ENCODE measurements at regions not wholly inside any gene's neighbourhood (a gene's known extent, or its start where the extent isn't known, plus 50 kb on each side); places are given as distances from the start of the nearest gene placed in this dataset.

DNA sequence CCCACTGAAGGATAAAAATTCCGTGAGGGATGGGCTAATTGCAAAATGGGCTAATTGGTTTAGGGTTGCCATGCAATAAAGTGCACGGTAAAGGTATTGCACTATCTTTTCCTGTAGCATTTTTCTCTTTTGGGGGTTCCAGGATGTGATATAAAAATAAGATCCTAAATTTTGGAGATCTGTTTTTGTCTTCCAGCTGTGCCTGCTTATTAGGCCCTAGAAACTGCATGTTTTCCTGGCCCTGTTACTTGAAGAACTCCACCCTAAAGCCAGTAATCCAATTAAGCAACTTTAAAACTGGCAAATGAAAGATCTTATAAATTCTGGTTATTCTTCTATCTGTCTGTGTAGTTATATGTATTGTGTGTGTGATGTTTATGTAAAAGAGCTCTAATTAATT is 2489.6 kb downstream of the PCDH9 start:
- H3K27ac ChIP-seq: no peak overlapping the region
- in situ Hi-C loops (cut with MboI; ENCODE audit: low sequenced_read_pairs in 4 of 4): no loop called here
- H3K27me3 ChIP-seq: no peaks in the 10 kb centered on the region
- no peak for TF ChIP-seq POLR2A (IDR thresholded peaks at IDR 0.05)
- TF ChIP-seq, protein P1, sequence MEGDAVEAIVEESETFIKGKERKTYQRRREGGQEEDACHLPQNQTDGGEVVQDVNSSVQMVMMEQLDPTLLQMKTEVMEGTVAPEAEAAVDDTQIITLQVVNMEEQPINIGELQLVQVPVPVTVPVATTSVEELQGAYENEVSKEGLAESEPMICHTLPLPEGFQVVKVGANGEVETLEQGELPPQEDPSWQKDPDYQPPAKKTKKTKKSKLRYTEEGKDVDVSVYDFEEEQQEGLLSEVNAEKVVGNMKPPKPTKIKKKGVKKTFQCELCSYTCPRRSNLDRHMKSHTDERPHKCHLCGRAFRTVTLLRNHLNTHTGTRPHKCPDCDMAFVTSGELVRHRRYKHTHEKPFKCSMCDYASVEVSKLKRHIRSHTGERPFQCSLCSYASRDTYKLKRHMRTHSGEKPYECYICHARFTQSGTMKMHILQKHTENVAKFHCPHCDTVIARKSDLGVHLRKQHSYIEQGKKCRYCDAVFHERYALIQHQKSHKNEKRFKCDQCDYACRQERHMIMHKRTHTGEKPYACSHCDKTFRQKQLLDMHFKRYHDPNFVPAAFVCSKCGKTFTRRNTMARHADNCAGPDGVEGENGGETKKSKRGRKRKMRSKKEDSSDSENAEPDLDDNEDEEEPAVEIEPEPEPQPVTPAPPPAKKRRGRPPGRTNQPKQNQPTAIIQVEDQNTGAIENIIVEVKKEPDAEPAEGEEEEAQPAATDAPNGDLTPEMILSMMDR (IDR thresholded peaks at IDR 0.05 in 4 of 5, conservative IDR thresholded peaks at IDR 0.05 in 1 of 5): no peak
- H3K9me3 ChIP-seq: peaks cover 0 to 3% (median 0%) of the 10 kb centered on the region in 3 donors
- no peak for DNase-seq
- intact Hi-C loops (cut with DNase I; ENCODE audit: low total_unique reads): no loop called here
- no peak overlapping the region for H3K4me3 ChIP-seq
- H3K36me3 ChIP-seq: no peaks in the 10 kb centered on the region
- ATAC-seq: no peak
- H3K4me1 ChIP-seq: no peaks in the 10 kb centered on the region

DNA sequence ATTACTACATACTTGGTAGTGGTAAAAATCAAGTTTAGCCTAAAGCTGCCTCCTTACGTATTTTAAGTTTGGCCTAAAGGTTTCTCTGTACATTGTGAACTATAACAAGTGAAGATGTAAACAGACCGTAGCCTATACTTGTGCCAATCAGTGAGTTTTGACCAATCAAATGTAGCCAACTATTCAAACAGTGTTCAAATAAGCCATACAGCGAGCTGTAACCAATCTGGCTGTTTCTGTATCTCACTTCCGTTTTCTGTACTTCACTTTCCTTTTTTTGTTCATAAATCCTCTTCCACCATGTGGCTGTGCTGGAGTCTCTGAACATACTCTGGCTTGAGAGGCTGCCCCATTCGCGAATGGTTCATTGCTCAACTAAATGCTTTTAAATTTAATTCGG is 2504.6 kb downstream of the PCDH9 start:
- no peak overlapping the region for H3K4me3 ChIP-seq
- no peaks in the 10 kb centered on the region for H3K9me3 ChIP-seq
- in situ Hi-C loops (cut with MboI; ENCODE audit: low sequenced_read_pairs in 4 of 4) (no loop called here), intact Hi-C loops (cut with DNase I; ENCODE audit: low total_unique reads) (no loop called here)
- no peaks in the 10 kb centered on the region for H3K4me1 ChIP-seq
- H3K27me3 ChIP-seq: no peaks in the 10 kb centered on the region
- TF ChIP-seq, protein P1 (IDR thresholded peaks at IDR 0.05 in 4 of 5, conservative IDR thresholded peaks at IDR 0.05 in 1 of 5): no peak
- TF ChIP-seq POLR2A (IDR thresholded peaks at IDR 0.05): no peak
- H3K36me3 ChIP-seq: no peaks in the 10 kb centered on the region
- ATAC-seq: no peak
- no peak overlapping the region for H3K27ac ChIP-seq
- DNase-seq: no peak

DNA sequence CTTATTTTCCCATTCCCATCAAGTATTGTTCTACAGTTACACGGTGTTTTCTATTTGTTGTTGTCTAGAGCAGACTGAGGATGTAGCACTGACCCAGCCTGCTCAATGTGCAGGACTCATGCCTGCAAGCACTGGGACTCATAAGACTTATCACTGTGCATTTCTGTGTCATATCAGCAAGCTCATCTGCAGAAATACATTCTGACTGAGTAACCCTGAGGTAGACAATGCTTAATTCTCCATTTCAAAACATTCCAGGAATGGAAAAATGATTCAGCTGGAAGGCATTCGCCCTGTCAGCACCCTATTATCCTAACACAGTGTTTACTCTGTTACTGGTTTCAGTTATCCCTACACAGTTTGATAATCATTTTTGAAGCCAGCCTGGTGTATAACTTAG is 2506.4 kb downstream of the PCDH9 start:
- Histone ChIP-seq H3K27me3 (no peaks in the 10 kb centered on the region), H3K9me3 (no peaks in the 10 kb centered on the region), H3K27ac (no peak overlapping the region), H3K4me3 (no peak overlapping the region), H3K4me1 (no peaks in the 10 kb centered on the region), H3K36me3 (no peaks in the 10 kb centered on the region)
- in situ Hi-C loops (cut with MboI; ENCODE audit: low sequenced_read_pairs in 4 of 4) (no loop called here), intact Hi-C loops (cut with DNase I; ENCODE audit: low total_unique reads) (no loop called here)
- no peak for ATAC-seq
- TF ChIP-seq, protein P1 (IDR thresholded peaks at IDR 0.05 in 4 of 5, conservative IDR thresholded peaks at IDR 0.05 in 1 of 5): no peak
- no peak for TF ChIP-seq POLR2A (IDR thresholded peaks at IDR 0.05)
- no peak for DNase-seq

DNA sequence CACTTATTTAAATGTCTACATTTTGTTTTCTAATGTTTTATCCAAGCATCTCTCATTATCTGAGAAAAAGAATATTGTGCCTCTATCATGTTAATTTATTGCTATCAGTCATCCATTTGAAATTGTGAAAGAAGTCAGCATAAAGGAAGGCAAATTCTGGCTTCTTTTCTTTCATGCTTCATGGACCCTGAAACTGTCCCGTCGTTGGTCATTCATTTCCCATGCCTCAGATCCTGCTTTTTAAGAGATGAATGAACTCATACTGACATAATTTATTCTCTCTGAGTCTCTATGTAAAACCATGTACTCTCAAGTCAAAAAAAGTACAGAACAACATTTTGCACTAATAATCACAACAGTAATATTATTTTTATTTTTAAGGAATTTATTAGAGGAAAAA is 2512.0 kb downstream of the PCDH9 start:
- ATAC-seq: no peak
- in situ Hi-C loops (cut with MboI; ENCODE audit: low sequenced_read_pairs in 4 of 4): no loop called here
- Histone ChIP-seq H3K36me3 (no peaks in the 10 kb centered on the region), H3K4me1 (no peaks in the 10 kb centered on the region), H3K9me3 (no peaks in the 10 kb centered on the region), H3K27me3 (no peaks in the 10 kb centered on the region), H3K27ac (no peak overlapping the region), H3K4me3 (no peak overlapping the region)
- TF ChIP-seq, protein P1 (IDR thresholded peaks at IDR 0.05 in 4 of 5, conservative IDR thresholded peaks at IDR 0.05 in 1 of 5): no peak
- TF ChIP-seq POLR2A (IDR thresholded peaks at IDR 0.05): no peak
- intact Hi-C loops (cut with DNase I; ENCODE audit: low total_unique reads): no loop called here
- DNase-seq: no peak

DNA sequence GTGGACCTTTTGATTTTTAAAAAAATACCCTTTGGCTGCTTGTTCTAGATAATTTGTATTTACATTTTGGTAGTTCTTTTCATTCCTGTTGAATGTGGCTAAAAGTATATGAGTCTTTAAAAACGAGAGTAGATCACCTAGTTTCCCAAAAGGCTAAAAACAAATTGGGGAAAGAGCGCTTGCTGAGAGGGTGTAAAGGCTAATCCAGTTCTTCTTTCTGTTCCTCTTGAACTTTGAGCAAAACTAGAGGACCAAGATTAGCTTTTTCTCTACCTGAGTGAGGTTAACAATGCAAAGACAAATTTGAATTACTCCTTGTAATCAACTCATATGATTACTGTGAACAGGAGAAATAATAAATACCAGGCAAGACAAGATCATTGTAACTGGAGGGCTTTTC is 2513.2 kb downstream of the PCDH9 start:
- no peak for ATAC-seq
- DNase-seq: no peak
- Histone ChIP-seq H3K27me3 (no peaks in the 10 kb centered on the region), H3K4me3 (no peak overlapping the region), H3K27ac (no peak overlapping the region), H3K9me3 (no peaks in the 10 kb centered on the region), H3K36me3 (no peaks in the 10 kb centered on the region), H3K4me1 (no peaks in the 10 kb centered on the region)
- intact Hi-C loops (cut with DNase I; ENCODE audit: low total_unique reads) (no loop called here), in situ Hi-C loops (cut with MboI; ENCODE audit: low sequenced_read_pairs in 4 of 4) (no loop called here)
- TF ChIP-seq POLR2A (IDR thresholded peaks at IDR 0.05): no peak
- TF ChIP-seq, protein P1 (IDR thresholded peaks at IDR 0.05 in 4 of 5, conservative IDR thresholded peaks at IDR 0.05 in 1 of 5): no peak

All from gastrocnemius medialis (tissue), 4 donors.